Ishikawa (cell line): ENCODE measurements at regions not wholly inside any gene's neighbourhood (a gene's known extent, or its start where the extent isn't known, plus 50 kb on each side); places are given as distances from the start of the nearest gene placed in this dataset.

ENCODE experiments used
- CEBPB ChIP-seq: IDR thresholded peaks from 2 replicates; pipeline ENCODE4 v1.6.1; 2012
- CREB1 ChIP-seq: IDR thresholded peaks from 2 replicates; pipeline ENCODE4 v1.6.1; 2012; ENCODE audit warnings: low read depth
- EP300 ChIP-seq: IDR thresholded peaks from 2 replicates; pipeline ENCODE4 v1.6.1; 2012; ENCODE audit warnings: borderline replicate concordance
- RAD21 ChIP-seq: IDR thresholded peaks from 2 replicates; pipeline ENCODE4 v1.6.1; 2012; ENCODE audit warnings: low read depth
- REST ChIP-seq: IDR thresholded peaks from 2 replicates; pipeline ENCODE4 v1.6.1; 2012; ENCODE audit warnings: low read depth, mild to moderate bottlenecking
- TEAD4 ChIP-seq: IDR thresholded peaks from 2 replicates; pipeline ENCODE4 v1.6.1; 2012

GRCh38 chr3:81045976-81046375 is 715.5 kb downstream of the GBE1 start:
- TF ChIP-seq TEAD4 (no peak), CEBPB (no peak), EP300 (no peak), CREB1 (no peak), RAD21 (no peak), REST (no peak)
